Prostate gland (tissue), 2 donors: ENCODE measurements at regions not wholly inside any gene's neighbourhood (a gene's known extent, or its start where the extent isn't known, plus 50 kb on each side); places are given as distances from the start of the nearest gene placed in this dataset.

Experiments
- CTCF ChIP-seq, 4 experiments: fragments of 200-600 bp in 2 of 4; fragments of 450-650 bp in 2 of 4; sonication (generic) in 2 of 4; IDR thresholded peaks; 1 replicate in 3 of 4; 2 replicates in 1 of 4; pipeline ENCODE4 v1.5.1; 2016 to 2019; ENCODE audit warnings: antibody characterized with exemption in 4 of 4, mild to moderate bottlenecking in 2 of 4, moderate library complexity in 2 of 4
- POLR2AphosphoS5 ChIP-seq: sonication (generic); formaldehyde crosslinking; IDR thresholded peaks from one replicate; pipeline ENCODE4 v1.6.1; 2017; ENCODE audit warnings: antibody characterized with exemption

- no peak for TF ChIP-seq CTCF (IDR thresholded peaks at IDR 0.05)
- TF ChIP-seq POLR2AphosphoS5 = no peak
These were observed 949.9 kb downstream of the LRFN5 start for GRCh38 chr14:42556551-42556950.
